D721Med (cell line): ENCODE measurements at regions not wholly inside any gene's neighbourhood (a gene's known extent, or its start where the extent isn't known, plus 50 kb on each side); places are given as distances from the start of the nearest gene placed in this dataset.

Experiments
- DNase-seq: peaks from one replicate; pipeline ENCODE4 v3.0.0; 2011; ENCODE audit warnings: low spot score; ENCODE audit not compliant: insufficient read length
- FAIRE-seq: peaks from 2 replicates; lab custom pipeline; 2011; peaks lifted over from hg19 to GRCh38; lab: Jason Lieb, UNC
- TF ChIP-seq, protein P1 (sequence below): IDR thresholded peaks from 2 replicates; pipeline ENCODE4 v1.5.1; 2012; ENCODE audit warnings: mild to moderate bottlenecking, control low read depth; ENCODE audit not compliant: insufficient read depth; ENCODE audit errors: missing control alignments

DNA sequence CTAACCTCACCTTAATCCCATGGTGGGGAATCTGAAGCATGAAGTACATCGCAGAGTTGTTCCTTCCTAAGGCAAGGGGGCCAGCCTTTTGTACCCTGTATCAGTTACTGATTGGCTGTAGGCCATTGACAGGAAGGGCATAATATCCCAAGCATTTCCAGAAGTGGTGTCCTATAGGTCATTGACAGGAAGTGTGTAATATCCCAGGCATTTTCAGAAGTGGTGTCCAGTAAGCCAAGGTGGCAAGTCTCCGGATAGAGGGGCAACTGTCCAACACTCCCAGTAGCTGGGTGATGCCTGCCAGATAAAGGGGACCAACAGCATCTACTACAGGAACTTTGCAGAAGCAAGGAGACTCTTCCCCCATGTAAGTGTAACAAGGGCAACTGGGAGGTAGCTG is 52.1 kb upstream of the MYRIP start:
- TF ChIP-seq, protein P1, sequence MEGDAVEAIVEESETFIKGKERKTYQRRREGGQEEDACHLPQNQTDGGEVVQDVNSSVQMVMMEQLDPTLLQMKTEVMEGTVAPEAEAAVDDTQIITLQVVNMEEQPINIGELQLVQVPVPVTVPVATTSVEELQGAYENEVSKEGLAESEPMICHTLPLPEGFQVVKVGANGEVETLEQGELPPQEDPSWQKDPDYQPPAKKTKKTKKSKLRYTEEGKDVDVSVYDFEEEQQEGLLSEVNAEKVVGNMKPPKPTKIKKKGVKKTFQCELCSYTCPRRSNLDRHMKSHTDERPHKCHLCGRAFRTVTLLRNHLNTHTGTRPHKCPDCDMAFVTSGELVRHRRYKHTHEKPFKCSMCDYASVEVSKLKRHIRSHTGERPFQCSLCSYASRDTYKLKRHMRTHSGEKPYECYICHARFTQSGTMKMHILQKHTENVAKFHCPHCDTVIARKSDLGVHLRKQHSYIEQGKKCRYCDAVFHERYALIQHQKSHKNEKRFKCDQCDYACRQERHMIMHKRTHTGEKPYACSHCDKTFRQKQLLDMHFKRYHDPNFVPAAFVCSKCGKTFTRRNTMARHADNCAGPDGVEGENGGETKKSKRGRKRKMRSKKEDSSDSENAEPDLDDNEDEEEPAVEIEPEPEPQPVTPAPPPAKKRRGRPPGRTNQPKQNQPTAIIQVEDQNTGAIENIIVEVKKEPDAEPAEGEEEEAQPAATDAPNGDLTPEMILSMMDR, result no peak
- DNase-seq (no peak), FAIRE-seq (no peak)
